GM18868 (cell line): ENCODE measurements at regions not wholly inside any gene's neighbourhood (a gene's known extent, or its start where the extent isn't known, plus 50 kb on each side); places are given as distances from the start of the nearest gene placed in this dataset.
A peak's percentile ranks its signal among the peaks of the same experiment; 100 is the strongest.
"Not testable (repeated sequence)": the region's sequence is repeated elsewhere in the genome, so short reads cannot be mapped to it uniquely, and the experiment has no call there.

Source experiments
- ATAC-seq: cut with Tn5 transposase; IDR thresholded peaks from one replicate; pipeline ENCODE4 v1.9.1; 2021; ENCODE audit warnings: mild to moderate bottlenecking, moderate library complexity; ENCODE audit not compliant: unreplicated experiment

DNA sequence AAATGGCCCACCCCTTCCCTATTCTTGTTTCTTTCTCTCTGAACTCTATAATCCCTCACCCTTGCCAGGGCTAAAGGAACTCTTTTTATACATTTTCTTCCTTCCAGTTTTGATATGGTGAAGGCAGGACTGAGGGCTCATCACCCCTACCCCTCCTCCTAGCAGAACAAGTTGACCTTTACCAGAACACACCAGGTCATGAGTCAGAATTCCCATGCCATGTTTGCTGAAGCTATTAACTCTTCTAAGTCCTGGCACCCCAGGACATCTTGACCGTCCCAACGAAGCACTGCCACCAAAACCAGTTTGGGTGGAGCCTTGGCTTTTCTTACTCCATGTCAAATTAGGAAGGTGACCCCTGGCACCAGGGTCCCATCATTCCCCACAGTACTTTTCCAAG is 57.5 kb upstream of the DYNLT3 start:
- ATAC-seq, result no peak

DNA sequence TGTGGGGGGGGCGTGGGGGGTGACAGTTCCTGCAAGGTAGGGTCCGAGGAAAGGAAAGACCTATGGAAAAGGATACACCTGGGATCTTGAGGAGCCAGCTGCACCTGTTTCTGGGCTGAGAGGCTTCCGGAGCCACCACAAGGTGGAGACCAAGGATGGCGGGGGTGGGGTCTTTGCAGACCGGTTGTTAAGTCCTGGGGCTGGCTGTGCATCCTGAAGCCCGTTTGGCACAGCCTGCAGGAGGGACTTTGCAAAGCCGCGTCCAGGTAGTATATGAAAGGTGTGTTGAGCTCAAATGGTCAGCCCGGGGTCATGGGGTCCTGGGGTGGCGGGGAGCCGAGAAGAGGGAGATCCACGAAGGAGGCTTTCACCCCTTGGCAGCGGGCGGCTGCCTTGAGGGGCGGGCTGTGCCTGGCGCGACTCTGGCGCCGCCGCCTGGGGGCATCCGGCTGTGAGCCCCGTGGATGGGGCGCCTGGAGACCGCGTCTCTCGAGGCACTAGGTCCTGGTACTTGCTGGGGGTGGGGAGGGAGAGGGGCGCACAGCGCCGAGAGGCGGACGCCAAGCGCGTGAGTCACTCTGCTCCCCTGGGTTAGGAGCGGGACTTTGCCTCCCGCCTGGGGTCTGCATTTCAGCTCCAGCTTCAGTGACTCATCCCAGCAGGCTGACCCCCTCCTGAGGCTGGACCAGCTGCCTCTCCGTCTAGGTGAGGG is 58.2 kb upstream of the DYNLT3 start:
- no peak for ATAC-seq

GRCh38 chrX:37906357-37906756 is 59.0 kb upstream of the DYNLT3 start:
- ATAC-seq, result no peak

DNA sequence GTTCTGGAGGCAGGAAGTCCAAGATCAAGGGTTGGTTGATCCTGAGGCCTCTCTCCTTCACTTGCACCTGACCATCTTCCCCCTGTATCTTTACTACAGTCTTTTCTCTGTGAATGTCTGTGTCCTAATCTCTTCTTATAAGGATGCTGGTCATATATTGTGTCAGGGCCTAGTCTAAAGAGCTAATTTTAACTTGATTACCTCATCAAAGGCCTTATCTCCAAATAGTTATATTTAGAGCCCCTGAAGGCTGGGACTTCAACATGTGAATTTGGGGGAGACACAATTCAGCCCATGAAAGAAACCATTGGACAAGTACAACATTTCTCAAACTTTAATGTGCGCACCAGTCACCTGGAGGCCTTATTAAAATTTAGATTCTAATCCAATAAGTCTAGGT is 62.8 kb upstream of the DYNLT3 start:
- ATAC-seq, result no peak

DNA sequence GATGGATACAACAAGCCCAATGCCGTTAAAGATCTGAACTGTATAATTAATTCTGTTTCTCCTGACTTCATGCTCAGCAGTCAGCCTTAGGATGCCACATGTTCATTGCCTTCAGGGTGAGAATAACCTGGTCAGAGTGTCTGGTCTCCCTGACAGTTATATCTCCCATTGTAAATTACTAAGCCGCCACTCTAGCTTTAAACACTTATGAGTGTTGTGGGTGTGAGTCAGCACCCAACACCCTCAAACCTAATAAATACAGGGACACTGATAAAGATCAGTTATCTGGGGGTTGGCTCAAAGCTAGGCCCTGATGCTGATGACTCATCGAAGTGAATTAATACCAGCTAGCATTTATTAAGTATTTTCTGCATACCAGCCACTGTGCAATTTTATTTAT is 64.9 kb upstream of the DYNLT3 start:
- ATAC-seq, result no peak

GRCh38 chrX:37912777-37913176 is 65.4 kb upstream of the DYNLT3 start:
- no peak for ATAC-seq

DNA sequence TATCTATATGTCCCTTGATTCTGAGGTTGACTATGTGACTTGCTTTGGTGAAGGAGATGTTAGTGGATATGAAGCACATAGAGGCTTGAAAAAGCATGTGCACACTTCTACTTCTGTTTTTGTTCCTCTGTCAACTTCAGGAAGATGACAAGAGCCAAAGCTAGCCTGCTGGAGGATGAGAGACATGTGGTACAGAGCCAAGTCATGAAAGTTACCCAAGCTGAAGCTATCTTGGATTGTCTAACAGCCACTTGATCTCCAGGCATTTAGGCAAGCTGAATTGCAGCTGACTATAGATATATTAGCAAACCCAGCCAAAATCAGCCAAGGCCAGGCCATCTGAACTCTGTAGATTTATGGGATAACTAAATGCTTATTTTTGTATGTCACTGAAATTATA is 70.8 kb upstream of the DYNLT3 start:
- no peak for ATAC-seq

GRCh38 chrX:37918703-37919102 is 71.3 kb upstream of the DYNLT3 start:
- ATAC-seq, result no peak

GRCh38 chrX:37921758-37922157 is 74.4 kb upstream of the DYNLT3 start:
- no peak for ATAC-seq

- no peak for ATAC-seq
These were observed 75.6 kb upstream of the DYNLT3 start for GRCh38 chrX:37922928-37923327.

DNA sequence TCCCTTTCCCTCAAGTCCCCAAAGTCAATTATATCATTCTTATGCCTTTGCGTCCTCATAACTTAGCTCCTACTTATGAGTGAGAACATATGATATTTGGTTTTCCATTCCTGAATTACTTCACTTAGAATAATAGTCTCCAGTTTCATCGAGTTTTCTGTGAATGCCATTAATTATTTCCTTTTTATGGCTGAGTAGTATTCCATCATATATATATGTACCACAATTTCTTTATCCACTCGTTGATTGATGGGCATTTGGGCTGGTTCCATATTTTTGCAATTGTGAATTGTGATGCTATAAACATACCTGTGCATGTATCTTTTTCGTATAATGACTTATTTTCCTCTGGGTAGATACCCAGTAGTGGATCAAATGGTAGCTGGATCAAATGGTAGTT is 78.4 kb upstream of the DYNLT3 start:
- not testable (repeated sequence) for ATAC-seq

DNA sequence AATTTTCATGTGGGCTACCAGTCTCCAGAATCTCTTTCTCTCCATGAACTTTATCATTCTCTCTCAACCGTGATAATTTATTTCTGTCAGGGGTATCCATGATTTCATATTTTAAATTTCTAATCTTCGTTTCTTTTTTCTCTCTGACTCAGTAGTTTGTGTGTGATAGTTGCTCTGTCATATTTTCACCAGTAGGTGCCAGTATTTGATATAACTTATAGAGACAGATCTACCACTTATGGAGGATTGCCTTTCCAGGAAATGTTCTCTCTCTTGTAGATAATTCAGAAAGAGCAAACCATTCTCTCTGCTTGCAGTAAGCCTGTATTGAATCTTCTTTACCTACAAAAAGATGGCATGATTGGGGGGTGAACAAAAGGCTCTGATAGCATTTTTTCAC is 79.3 kb upstream of the DYNLT3 start:
- ATAC-seq, result peak; percentile 69

GRCh38 chrX:37942170-37942569 is 64.2 kb upstream of the SYTL5 start:
- ATAC-seq, result no peak

GRCh38 chrX:37943554-37944344 is 62.6 kb upstream of the SYTL5 start:
- no peak for ATAC-seq

GRCh38 chrX:37946197-37946596 is 60.2 kb upstream of the SYTL5 start:
- no peak for ATAC-seq

GRCh38 chrX:37955273-37955672 is 51.1 kb upstream of the SYTL5 start:
- no peak for ATAC-seq

GRCh38 chrX:37956223-37956622 is 50.1 kb upstream of the SYTL5 start:
- no peak for ATAC-seq
